Stomach (tissue), 4 donors: ENCODE measurements at regions not wholly inside any gene's neighbourhood (a gene's known extent, or its start where the extent isn't known, plus 50 kb on each side); places are given as distances from the start of the nearest gene placed in this dataset.

Source experiments
- CTCF ChIP-seq, 7 experiments: fragments of 450-650 bp in 4 of 7; fragments of 200-600 bp in 3 of 7; sonication (generic) in 3 of 7; IDR thresholded peaks; one replicate each; pipeline ENCODE4 v1.5.1; 2016 to 2019; ENCODE audit warnings: antibody characterized with exemption in 7 of 7, control low read depth in 2 of 7, mild to moderate bottlenecking in 1 of 7
- POLR2A ChIP-seq, 4 donors: fragments of 450-650 bp; IDR thresholded peaks; one replicate each; pipeline ENCODE4 v1.6.1; 2016; ENCODE audit warnings: antibody characterized with exemption in 4 of 4, control low read depth in 2 of 4, mild to moderate bottlenecking in 1 of 4, moderate library complexity in 1 of 4
- POLR2AphosphoS5 ChIP-seq, 3 donors: sonication (generic); formaldehyde crosslinking; IDR thresholded peaks; one replicate each; pipeline ENCODE4 v1.6.1; 2016; ENCODE audit warnings: antibody characterized with exemption in 3 of 3

- TF ChIP-seq CTCF (IDR thresholded peaks at IDR 0.05) = no peak
- TF ChIP-seq POLR2A (IDR thresholded peaks at IDR 0.05) = no peak
- TF ChIP-seq POLR2AphosphoS5 (IDR thresholded peaks at IDR 0.05) = no peak
Observed at GRCh38 chr4:132710971-132711370, 438.1 kb upstream of the PCDH10 start.
